ENCODE measurements at regions not wholly inside any gene's neighbourhood (a gene's known extent, or its start where the extent isn't known, plus 50 kb on each side); places are given as distances from the start of the nearest gene placed in this dataset.
A peak's percentile ranks its signal among the peaks of the same experiment; 100 is the strongest.

GRCh38 chr6:105503641-105504040, 100.8 kb upstream of the PREP start:
- Histone ChIP-seq H3K9ac (ENCODE audit: low read length) (no peak overlapping the region), H3K36me3 (replicated peaks; ENCODE audit: low read depth, low read length) (no peaks in the 10 kb centered on the region), H3K4me1 (ENCODE audit: low read length) (no peaks in the 10 kb centered on the region), H4K20me1 (ENCODE audit: insufficient read depth, low read length) (no peaks in the 10 kb centered on the region), H2AFZ (ENCODE audit: low read depth, low read length) (no peak overlapping the region), H3K79me2 (ENCODE audit: low read length) (no peaks in the 10 kb centered on the region), H3K9me3 (ENCODE audit: insufficient read depth, low read length) (no peaks in the 10 kb centered on the region), H3K27ac (ENCODE audit: low read length) (no peak overlapping the region), H3K4me2 (ENCODE audit: low read length) (no peak overlapping the region), H3K27me3 (ENCODE audit: low read depth, low read length) (no peaks in the 10 kb centered on the region), H3K4me3 (ENCODE audit: low read length) (no peak overlapping the region)
- TF ChIP-seq, protein P1, sequence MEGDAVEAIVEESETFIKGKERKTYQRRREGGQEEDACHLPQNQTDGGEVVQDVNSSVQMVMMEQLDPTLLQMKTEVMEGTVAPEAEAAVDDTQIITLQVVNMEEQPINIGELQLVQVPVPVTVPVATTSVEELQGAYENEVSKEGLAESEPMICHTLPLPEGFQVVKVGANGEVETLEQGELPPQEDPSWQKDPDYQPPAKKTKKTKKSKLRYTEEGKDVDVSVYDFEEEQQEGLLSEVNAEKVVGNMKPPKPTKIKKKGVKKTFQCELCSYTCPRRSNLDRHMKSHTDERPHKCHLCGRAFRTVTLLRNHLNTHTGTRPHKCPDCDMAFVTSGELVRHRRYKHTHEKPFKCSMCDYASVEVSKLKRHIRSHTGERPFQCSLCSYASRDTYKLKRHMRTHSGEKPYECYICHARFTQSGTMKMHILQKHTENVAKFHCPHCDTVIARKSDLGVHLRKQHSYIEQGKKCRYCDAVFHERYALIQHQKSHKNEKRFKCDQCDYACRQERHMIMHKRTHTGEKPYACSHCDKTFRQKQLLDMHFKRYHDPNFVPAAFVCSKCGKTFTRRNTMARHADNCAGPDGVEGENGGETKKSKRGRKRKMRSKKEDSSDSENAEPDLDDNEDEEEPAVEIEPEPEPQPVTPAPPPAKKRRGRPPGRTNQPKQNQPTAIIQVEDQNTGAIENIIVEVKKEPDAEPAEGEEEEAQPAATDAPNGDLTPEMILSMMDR (IDR thresholded peaks at IDR 0.05; ENCODE audit: low read depth, low read length): no peak
- no peak for TF ChIP-seq EZH2phosphoT487 (IDR thresholded peaks at IDR 0.05; ENCODE audit: low read depth)

GRCh38 chr6:105501826-105502344, 99.0 kb upstream of the PREP start:
- no peak overlapping the region for H3K4me2 ChIP-seq (ENCODE audit: low read length)
- H2AFZ ChIP-seq (ENCODE audit: low read depth, low read length): no peak overlapping the region
- TF ChIP-seq, protein P1 (IDR thresholded peaks at IDR 0.05; ENCODE audit: low read depth, low read length): no peak
- TF ChIP-seq EZH2phosphoT487 (IDR thresholded peaks at IDR 0.05; ENCODE audit: low read depth): no peak

DNA sequence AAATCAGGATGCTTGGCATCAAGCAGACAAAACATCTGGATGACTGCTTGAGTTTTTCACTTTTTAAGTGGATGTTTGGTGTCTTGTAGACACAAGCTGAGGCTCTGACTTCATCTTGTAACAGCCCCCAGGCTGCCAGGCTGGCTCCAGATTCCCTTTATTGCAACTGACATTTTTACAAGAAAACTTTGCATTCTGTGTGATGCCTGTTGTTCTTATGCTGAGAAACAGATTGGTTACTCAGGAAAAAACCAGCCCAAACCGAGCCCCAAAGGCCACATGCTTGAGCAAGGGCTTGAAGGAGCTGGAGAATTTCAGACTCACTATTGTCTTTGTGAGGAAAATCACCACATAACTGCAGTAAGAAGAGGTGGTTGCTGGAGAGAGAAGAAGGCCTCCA, 98.4 kb upstream of the PREP start:
- TF ChIP-seq EZH2phosphoT487 (IDR thresholded peaks at IDR 0.05; ENCODE audit: low read depth): no peak
- Histone ChIP-seq H4K20me1 (ENCODE audit: insufficient read depth, low read length) (no peaks in the 10 kb centered on the region), H2AFZ (ENCODE audit: low read depth, low read length) (no peak overlapping the region), H3K79me2 (ENCODE audit: low read length) (no peaks in the 10 kb centered on the region), H3K9ac (ENCODE audit: low read length) (no peak overlapping the region), H3K4me2 (ENCODE audit: low read length) (no peak overlapping the region), H3K4me1 (ENCODE audit: low read length) (no peaks in the 10 kb centered on the region), H3K27ac (ENCODE audit: low read length) (no peak overlapping the region), H3K27me3 (ENCODE audit: low read depth, low read length) (no peaks in the 10 kb centered on the region), H3K9me3 (ENCODE audit: insufficient read depth, low read length) (no peaks in the 10 kb centered on the region), H3K4me3 (ENCODE audit: low read length) (no peak overlapping the region), H3K36me3 (replicated peaks; ENCODE audit: low read depth, low read length) (no peaks in the 10 kb centered on the region)

More at GRCh38 chr6:105501826-105502344, 99.0 kb upstream of the PREP start:
- Histone ChIP-seq H3K9me3 (ENCODE audit: insufficient read depth, low read length) (no peaks in the 10 kb centered on the region), H4K20me1 (ENCODE audit: insufficient read depth, low read length) (no peaks in the 10 kb centered on the region), H3K4me3 (ENCODE audit: low read length) (no peak overlapping the region), H3K27ac (ENCODE audit: low read length) (no peak overlapping the region), H3K36me3 (replicated peaks; ENCODE audit: low read depth, low read length) (no peaks in the 10 kb centered on the region), H3K9ac (ENCODE audit: low read length) (no peak overlapping the region), H3K27me3 (ENCODE audit: low read depth, low read length) (no peaks in the 10 kb centered on the region), H3K4me1 (ENCODE audit: low read length) (no peaks in the 10 kb centered on the region), H3K79me2 (ENCODE audit: low read length) (no peaks in the 10 kb centered on the region)

DNA sequence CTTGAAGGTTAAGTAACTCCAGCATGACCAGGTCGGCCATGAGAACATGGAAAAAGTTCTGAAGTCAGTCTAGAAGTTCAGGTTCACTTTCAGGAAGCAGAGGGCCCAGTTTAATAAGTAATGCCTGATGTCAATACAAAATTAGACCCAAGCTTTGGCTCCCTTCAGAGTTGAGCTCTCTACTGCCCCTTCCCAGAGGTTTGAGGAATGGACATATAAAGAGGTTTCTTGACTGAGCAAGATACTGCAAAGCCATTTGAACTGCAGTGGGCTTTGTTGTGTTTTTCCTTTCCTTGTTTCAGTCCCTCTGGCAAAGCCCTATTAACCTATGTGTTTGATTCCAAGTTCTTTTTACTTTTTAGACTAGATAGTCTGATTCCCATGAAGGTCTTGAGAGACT, 97.8 kb upstream of the PREP start:
- no peaks in the 10 kb centered on the region for H3K9me3 ChIP-seq (ENCODE audit: insufficient read depth, low read length)
- TF ChIP-seq, protein P1 (IDR thresholded peaks at IDR 0.05; ENCODE audit: low read depth, low read length): peak; percentile 14; the same call in 1 of the 2 replicates
- no peak for TF ChIP-seq EZH2phosphoT487 (IDR thresholded peaks at IDR 0.05; ENCODE audit: low read depth)

More for the DNA sequence above, 97.8 kb upstream of the PREP start:
- Histone ChIP-seq H3K27me3 (ENCODE audit: low read depth, low read length) (no peaks in the 10 kb centered on the region), H3K4me1 (ENCODE audit: low read length) (peaks cover under 1% of the 10 kb centered on the region; the same call in 1 of the 2 replicates), H3K27ac (ENCODE audit: low read length) (no peak overlapping the region), H2AFZ (ENCODE audit: low read depth, low read length) (no peak overlapping the region), H3K9ac (ENCODE audit: low read length) (no peak overlapping the region), H4K20me1 (ENCODE audit: insufficient read depth, low read length) (no peaks in the 10 kb centered on the region), H3K4me2 (ENCODE audit: low read length) (no peak overlapping the region), H3K79me2 (ENCODE audit: low read length) (no peaks in the 10 kb centered on the region), H3K36me3 (replicated peaks; ENCODE audit: low read depth, low read length) (no peaks in the 10 kb centered on the region), H3K4me3 (ENCODE audit: low read length) (no peak overlapping the region)
